Neutrophil (primary cell): ENCODE measurements at regions not wholly inside any gene's neighbourhood (a gene's known extent, or its start where the extent isn't known, plus 50 kb on each side); places are given as distances from the start of the nearest gene placed in this dataset.

Experiments used
- H3K27ac ChIP-seq: fragments of 200-600 bp; sonication (generic); 2 replicates; pipeline ENCODE4 v1.5.1; 2016; ENCODE audit warnings: mild to moderate bottlenecking, moderate library complexity
- H3K27me3 ChIP-seq: fragments of 200-600 bp; sonication (generic); 2 replicates; pipeline ENCODE4 v1.6.0; 2016; ENCODE audit warnings: mild to moderate bottlenecking
- H3K36me3 ChIP-seq: fragments of 200-600 bp; sonication (generic); 2 replicates; pipeline ENCODE4 v1.5.1; 2017
- H3K4me1 ChIP-seq, 2 experiments: fragments of 200-600 bp in 1 of 2; sonication (generic) in 1 of 2; 1 replicate in 1 of 2; 2 replicates in 1 of 2; pipeline versions ENCODE4 v1.5.1 to v1.6.1; 2013 to 2016; ENCODE audit warnings: low read depth in 1 of 2, low read length in 1 of 2, mild to moderate bottlenecking in 1 of 2, moderate library complexity in 1 of 2; ENCODE audit not compliant: control insufficient read depth in 1 of 2, insufficient read depth in 1 of 2
- H3K4me3 ChIP-seq, 2 experiments: fragments of 200-600 bp in 1 of 2; sonication (generic) in 1 of 2; 1 replicate in 1 of 2; 2 replicates in 1 of 2; pipeline ENCODE4 v1.5.1; 2013 to 2016; ENCODE audit warnings: low read depth in 1 of 2, low read length in 1 of 2, mild to moderate bottlenecking in 1 of 2, moderate library complexity in 1 of 2
- H3K9me3 ChIP-seq: fragments of 200-600 bp; sonication (generic); 2 replicates; pipeline ENCODE4 v1.5.1; 2016
- TF ChIP-seq, protein P1 (sequence below): fragments of 200-600 bp; sonication (generic); IDR thresholded peaks from 2 replicates; pipeline ENCODE4 v1.5.1; 2016; ENCODE audit warnings: antibody characterized with exemption

DNA sequence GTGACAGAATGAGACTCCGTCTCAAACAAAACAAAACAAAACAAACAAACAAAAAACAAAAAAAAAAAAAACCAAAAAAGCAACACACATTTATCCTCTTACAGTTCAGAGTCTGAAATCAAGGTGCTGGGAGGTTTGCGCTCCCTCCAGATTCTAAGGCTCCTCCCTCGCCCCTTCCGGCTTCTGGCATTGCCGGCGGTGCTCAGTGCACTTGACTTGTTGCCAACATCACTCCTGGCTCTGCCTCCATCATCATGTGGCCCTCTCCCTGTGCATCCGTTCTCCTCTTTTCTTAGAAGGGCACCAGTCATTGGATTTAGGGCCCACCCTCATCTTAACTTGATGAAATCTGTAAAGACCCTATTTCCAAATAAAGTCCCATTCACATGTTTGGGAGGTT is 73.8 kb downstream of the RBFOX3 start:
- Histone ChIP-seq H3K36me3 (no peaks in the 10 kb centered on the region), H3K27ac (no peak overlapping the region), H3K27me3 (peaks cover 8% of the 10 kb centered on the region), H3K4me3 (no peak overlapping the region), H3K9me3 (no peaks in the 10 kb centered on the region), H3K4me1 (no peaks in the 10 kb centered on the region)
- TF ChIP-seq, protein P1, sequence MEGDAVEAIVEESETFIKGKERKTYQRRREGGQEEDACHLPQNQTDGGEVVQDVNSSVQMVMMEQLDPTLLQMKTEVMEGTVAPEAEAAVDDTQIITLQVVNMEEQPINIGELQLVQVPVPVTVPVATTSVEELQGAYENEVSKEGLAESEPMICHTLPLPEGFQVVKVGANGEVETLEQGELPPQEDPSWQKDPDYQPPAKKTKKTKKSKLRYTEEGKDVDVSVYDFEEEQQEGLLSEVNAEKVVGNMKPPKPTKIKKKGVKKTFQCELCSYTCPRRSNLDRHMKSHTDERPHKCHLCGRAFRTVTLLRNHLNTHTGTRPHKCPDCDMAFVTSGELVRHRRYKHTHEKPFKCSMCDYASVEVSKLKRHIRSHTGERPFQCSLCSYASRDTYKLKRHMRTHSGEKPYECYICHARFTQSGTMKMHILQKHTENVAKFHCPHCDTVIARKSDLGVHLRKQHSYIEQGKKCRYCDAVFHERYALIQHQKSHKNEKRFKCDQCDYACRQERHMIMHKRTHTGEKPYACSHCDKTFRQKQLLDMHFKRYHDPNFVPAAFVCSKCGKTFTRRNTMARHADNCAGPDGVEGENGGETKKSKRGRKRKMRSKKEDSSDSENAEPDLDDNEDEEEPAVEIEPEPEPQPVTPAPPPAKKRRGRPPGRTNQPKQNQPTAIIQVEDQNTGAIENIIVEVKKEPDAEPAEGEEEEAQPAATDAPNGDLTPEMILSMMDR: no peak

DNA sequence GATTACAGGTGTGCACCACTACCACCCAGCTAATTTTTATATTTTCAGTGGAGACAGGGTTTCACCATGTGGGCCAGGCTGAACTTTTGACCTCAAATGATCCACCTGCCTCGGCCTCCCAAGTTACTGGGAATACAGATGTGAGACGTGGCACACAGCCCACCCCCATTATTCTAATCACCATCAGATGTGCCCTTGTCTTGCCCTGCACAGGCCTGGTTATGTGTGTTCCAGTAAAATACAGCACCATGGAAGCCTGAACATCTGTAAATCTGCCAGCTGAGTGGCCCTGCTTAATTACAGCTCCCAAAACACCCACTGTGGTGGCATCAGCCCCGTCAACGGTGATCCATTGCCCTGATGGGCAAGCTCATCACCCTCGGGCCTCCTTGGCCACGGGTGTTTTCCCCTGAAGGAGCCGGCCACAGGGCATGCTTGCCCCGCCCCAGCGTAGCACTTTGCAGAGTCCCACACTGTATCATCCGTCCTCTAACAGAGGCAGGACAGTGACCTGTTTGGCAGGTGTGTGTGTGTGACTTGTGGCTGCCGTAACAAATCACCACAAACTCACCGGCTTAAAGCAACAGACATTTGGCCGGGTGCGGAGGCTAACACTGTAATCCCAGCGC is 74.5 kb downstream of the RBFOX3 start:
- Histone ChIP-seq H3K4me3 (no peak overlapping the region), H3K27me3 (peaks cover 8% of the 10 kb centered on the region), H3K4me1 (no peaks in the 10 kb centered on the region), H3K27ac (no peak overlapping the region), H3K9me3 (no peaks in the 10 kb centered on the region), H3K36me3 (no peaks in the 10 kb centered on the region)
- TF ChIP-seq, protein P1: no peak

DNA sequence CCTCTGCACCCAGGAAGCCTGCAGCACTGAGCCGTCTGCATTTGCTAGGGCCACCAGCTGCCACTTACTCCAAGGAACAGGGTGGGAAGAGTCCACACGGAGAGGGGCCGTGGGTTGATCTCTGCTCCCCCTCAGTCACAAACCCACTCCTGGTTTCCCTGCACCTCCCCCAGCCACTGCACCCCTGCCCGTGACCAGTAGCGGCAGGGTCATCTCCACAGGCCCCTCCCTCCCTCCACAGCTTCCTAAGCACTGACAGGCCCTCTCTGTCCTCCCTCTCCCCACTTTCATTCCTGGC is 75.2 kb downstream of the RBFOX3 start:
- Histone ChIP-seq H3K27ac (no peak overlapping the region), H3K36me3 (no peaks in the 10 kb centered on the region), H3K4me1 (no peaks in the 10 kb centered on the region), H3K9me3 (no peaks in the 10 kb centered on the region), H3K4me3 (no peak overlapping the region), H3K27me3 (peaks cover 8% of the 10 kb centered on the region)
- TF ChIP-seq, protein P1: no peak

DNA sequence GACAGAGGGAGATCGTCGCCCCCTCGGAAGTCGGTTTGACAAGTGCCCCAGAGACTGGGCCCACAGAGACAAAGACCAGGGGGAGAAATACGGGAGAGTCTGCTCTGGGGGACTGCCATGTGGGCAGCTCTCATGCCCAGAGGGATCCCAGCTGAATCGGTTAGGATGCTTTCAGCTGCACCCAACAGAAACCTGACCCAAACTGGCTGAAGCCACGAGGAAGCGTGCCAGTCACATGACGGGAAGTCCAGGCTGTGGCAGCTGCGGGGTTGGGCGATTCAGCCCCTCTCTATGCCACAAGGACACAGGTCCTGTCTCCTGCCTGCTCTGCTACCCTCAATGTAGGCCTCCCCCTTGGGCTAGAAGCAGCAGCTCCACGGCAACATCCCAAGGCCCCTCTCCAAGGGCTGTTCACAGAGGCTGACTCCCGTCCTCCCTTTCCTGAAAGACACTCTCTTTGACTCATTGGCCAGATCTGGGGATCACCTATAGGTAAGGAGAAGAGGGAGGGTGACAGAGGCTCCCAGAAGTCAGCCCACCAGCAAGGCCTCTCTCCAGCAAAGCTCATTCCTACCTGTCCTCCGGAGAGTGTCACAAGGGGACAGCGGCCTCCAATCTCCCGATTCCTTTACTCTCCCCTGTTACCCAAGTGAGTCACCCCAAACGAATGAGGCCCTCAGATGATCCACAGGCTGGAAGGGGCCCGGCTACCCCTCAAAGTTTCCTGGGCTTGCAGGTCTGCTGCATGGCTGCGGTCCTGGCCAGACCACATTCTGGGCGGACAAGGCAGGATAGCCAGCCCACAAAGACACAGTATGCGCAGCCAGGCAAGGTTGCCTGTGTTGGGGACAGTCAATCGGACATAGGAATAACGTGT is 75.8 kb downstream of the RBFOX3 start:
- TF ChIP-seq, protein P1: no peak
- H3K36me3 ChIP-seq: no peaks in the 10 kb centered on the region

DNA sequence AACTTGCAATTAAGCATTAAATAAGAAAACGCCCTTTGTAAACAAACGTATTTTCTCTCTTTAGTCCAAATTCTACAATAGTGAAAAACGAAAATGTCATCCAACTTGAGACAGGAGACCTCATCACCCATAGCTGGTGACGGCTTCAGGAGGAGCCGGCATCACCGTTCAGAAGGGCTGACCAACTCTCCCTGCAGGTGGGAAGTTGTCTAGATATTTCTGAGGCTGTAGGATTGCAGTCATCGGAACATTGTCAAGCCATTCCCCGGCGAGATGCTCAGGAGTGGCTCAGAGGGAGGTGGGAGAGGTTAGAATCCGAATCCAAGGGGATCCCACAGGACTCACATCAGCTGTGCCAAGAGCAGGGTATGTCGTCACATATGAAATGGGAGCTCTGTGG is 76.7 kb downstream of the RBFOX3 start:
- Histone ChIP-seq H3K4me3 (no peak overlapping the region), H3K36me3 (no peaks in the 10 kb centered on the region), H3K4me1 (no peaks in the 10 kb centered on the region), H3K27ac (no peak overlapping the region), H3K27me3 (peaks cover 12% of the 10 kb centered on the region), H3K9me3 (no peaks in the 10 kb centered on the region)
- TF ChIP-seq, protein P1: no peak

More for the DNA sequence above, 75.8 kb downstream of the RBFOX3 start:
- no peaks in the 10 kb centered on the region for H3K9me3 ChIP-seq
- no peak overlapping the region for H3K4me3 ChIP-seq
- no peaks in the 10 kb centered on the region for H3K4me1 ChIP-seq
- no peak overlapping the region for H3K27ac ChIP-seq
- peaks cover 8% of the 10 kb centered on the region for H3K27me3 ChIP-seq
